ENCODE measurements at regions not wholly inside any gene's neighbourhood (a gene's known extent, or its start where the extent isn't known, plus 50 kb on each side); places are given as distances from the start of the nearest gene placed in this dataset.

- Histone ChIP-seq H3K27ac (ENCODE audit: low read depth, low read length) (no peak overlapping the region), H2AFZ (ENCODE audit: low read length) (no peak overlapping the region), H3K9ac (replicated peaks in 1 of 4; ENCODE audit: extremely low read depth in 1 of 4, low read depth in 3 of 4, low read length in 3 of 4) (no peak overlapping the region), H3K4me1 (replicated peaks in 1 of 4; ENCODE audit: control insufficient read depth in 3 of 4, insufficient read depth in 4 of 4, low read length in 3 of 4) (peaks cover 0 to 6% (median 0%) of the 10 kb centered on the region in 4 experiments; a peak in 2 of 7 replicates), H3K4me3 (ENCODE audit: extremely low read depth in 1 of 4, insufficient read depth in 2 of 4, low read depth in 3 of 4, low read length in 4 of 4) (no peak overlapping the region), H2BK5ac (ENCODE audit: low read depth, low read length) (no peak overlapping the region), H3K18ac (ENCODE audit: extremely low read depth, low read length) (no peak overlapping the region), H2BK120ac (replicated peaks; ENCODE audit: low read depth, low read length) (no peak overlapping the region), H3K79me2 (ENCODE audit: control insufficient read depth in 1 of 2, insufficient read depth in 2 of 2, low read length in 2 of 2) (no peaks in the 10 kb centered on the region), H3K23ac (ENCODE audit: insufficient read length) (no peak overlapping the region), H2BK12ac (ENCODE audit: low read depth, low read length) (no peak overlapping the region), H2BK20ac (ENCODE audit: low read length) (no peak overlapping the region), H3K4me2 (ENCODE audit: insufficient read depth in 1 of 2, low read depth in 2 of 2, low read length in 2 of 2) (no peak overlapping the region), H3K23me2 (ENCODE audit: low read depth, low read length) (no peaks in the 10 kb centered on the region), H3K36me3 (ENCODE audit: control insufficient read depth in 2 of 4, insufficient read depth in 4 of 4, low read length in 3 of 4) (no peaks in the 10 kb centered on the region), H4K8ac (ENCODE audit: extremely low read depth, insufficient read depth, low read length) (no peak overlapping the region), H3K79me1 (ENCODE audit: low read depth, low read length) (no peaks in the 10 kb centered on the region), H3K56ac (replicated peaks; ENCODE audit: insufficient read length, low read depth, low read length) (no peak overlapping the region), H3K9me3 (ENCODE audit: insufficient read depth in 2 of 2, low read depth in 1 of 2, low read length in 1 of 2) (no peaks in the 10 kb centered on the region), H4K91ac (replicated peaks; ENCODE audit: insufficient read length, low read length) (no peak overlapping the region), H4K5ac (ENCODE audit: insufficient read length, low read depth, low read length) (no peak overlapping the region), H3K4ac (replicated peaks; ENCODE audit: insufficient read length, low read depth, low read length) (no peak overlapping the region), H2AK5ac (ENCODE audit: low read depth, low read length) (no peak overlapping the region), H2BK15ac (ENCODE audit: low read length) (no peak overlapping the region), H3K27me3 (replicated peaks in 1 of 4; ENCODE audit: control insufficient read depth in 3 of 4, extremely low read depth in 1 of 4, insufficient read depth in 3 of 4, low read length in 3 of 4) (no peaks in the 10 kb centered on the region), H3K14ac (ENCODE audit: insufficient read length) (no peak overlapping the region), H4K20me1 (replicated peaks in 1 of 2; ENCODE audit: control insufficient read depth in 1 of 2, insufficient read depth in 2 of 2, low read length in 2 of 2) (no peaks in the 10 kb centered on the region)
- FAIRE-seq (no peak), DNase-seq (ENCODE audit: low read depth in 1 of 2, low spot score in 2 of 2) (no peak)
- WGBS, 2 experiments (ENCODE audit: extremely low coverage in 1 of 2, insufficient coverage in 1 of 2, insufficient read length in 1 of 2, insufficient replicate concordance in 2 of 2, low coverage in 1 of 2, low lambda C conversion rate in 2 of 2, missing lambda C conversion rate in 1 of 2), result 89% methylated on average over 7 of the region's 7 CpGs; no CpG with 5 or more reads in 1 of the 2 experiments
- TF ChIP-seq USF2 (IDR thresholded peaks at IDR 0.05; ENCODE audit: low read length), result no peak
- TF ChIP-seq CTCF (IDR thresholded peaks at IDR 0.05; ENCODE audit: control extremely low read depth in 1 of 3, insufficient read depth in 1 of 3, low read depth in 1 of 3, low read length in 3 of 3), result peak in 1 of 3 experiments; percentile 10; a peak in 1 of 4 replicates
- TF ChIP-seq RAD21 (IDR thresholded peaks at IDR 0.05 in 1 of 2, conservative IDR thresholded peaks at IDR 0.05 in 1 of 2; ENCODE audit: low read depth in 2 of 2, low read length in 2 of 2), result peak; percentile 20 to 44; a peak in 2 of 4 replicates
- TF ChIP-seq JUND (IDR thresholded peaks at IDR 0.05; ENCODE audit: low read length), result 0 out of 2 replicates have a peak, but pooled peaks have one; percentile 41
- CTCF ChIA-PET (ENCODE audit: partially characterized antibody), result interaction anchor here (0.8 kb wide), 1 partner anchor 18 kb away, joined by 3 read pairs; no protein-coding TSS in a partner anchor
- POLR2A ChIA-PET (ENCODE audit: partially characterized antibody), result no interaction called here
Observed at GRCh38 chr3:104126864-104127553, 1239.7 kb upstream of the ALCAM start.
